ENCODE measurements at regions not wholly inside any gene's neighbourhood (a gene's known extent, or its start where the extent isn't known, plus 50 kb on each side); places are given as distances from the start of the nearest gene placed in this dataset.

DNA sequence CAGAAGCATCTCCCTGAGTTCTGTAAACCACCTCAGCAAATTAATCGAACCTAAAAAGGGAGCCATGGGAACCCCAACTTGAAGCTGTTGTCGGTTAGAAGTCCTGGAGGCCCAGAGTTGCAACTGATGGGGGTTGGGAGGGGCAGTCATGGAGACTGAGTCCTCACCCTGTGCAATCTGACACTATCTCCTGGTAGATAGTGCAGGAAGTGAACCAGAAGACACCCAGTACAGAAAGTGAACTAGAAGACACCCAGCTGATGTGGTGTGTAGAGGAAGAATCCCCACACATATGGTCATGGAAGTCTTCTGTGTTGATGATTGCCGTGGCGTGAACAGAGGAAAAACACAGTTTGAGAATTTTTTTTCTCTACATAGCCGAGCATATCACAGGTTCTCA lies 58.8 kb upstream of the SRRM3 start:
- TF ChIP-seq, protein P1, sequence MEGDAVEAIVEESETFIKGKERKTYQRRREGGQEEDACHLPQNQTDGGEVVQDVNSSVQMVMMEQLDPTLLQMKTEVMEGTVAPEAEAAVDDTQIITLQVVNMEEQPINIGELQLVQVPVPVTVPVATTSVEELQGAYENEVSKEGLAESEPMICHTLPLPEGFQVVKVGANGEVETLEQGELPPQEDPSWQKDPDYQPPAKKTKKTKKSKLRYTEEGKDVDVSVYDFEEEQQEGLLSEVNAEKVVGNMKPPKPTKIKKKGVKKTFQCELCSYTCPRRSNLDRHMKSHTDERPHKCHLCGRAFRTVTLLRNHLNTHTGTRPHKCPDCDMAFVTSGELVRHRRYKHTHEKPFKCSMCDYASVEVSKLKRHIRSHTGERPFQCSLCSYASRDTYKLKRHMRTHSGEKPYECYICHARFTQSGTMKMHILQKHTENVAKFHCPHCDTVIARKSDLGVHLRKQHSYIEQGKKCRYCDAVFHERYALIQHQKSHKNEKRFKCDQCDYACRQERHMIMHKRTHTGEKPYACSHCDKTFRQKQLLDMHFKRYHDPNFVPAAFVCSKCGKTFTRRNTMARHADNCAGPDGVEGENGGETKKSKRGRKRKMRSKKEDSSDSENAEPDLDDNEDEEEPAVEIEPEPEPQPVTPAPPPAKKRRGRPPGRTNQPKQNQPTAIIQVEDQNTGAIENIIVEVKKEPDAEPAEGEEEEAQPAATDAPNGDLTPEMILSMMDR (IDR thresholded peaks at IDR 0.05), result no peak
- TF ChIP-seq POLR2A (IDR thresholded peaks at IDR 0.05), result no peak

Data from lower leg skin (tissue), 3 donors.